K562 (cell line): ENCODE measurements at regions not wholly inside any gene's neighbourhood (a gene's known extent, or its start where the extent isn't known, plus 50 kb on each side); places are given as distances from the start of the nearest gene placed in this dataset.

Experiments
- ATAC-seq: fragments of 200-7000 bp; cut with Tn5 transposase; 3 replicates; pipeline ENCODE4 v1.9.1; 2020; ENCODE audit warnings: moderate library complexity
- BruUV-seq: library from RNA; stranded (reverse); fragments of 400-500 nt; replicated peaks from 2 replicates; lab custom pipeline; 2021; lab: Mats Ljungman, UMichigan
- CTCF ChIA-PET: fragments of 300-600 bp; formaldehyde crosslinking; extraction: SDS; loops from one replicate; lab custom pipeline; 2021; ENCODE audit warnings: low intra/inter-chr PET ratio; lab: Yijun Ruan, JAX
- POLR2A ChIA-PET: fragments of 300-600, 350-650 bp; sonication (Branson Sonifier 250); formaldehyde crosslinking; extraction: SDS; loops from one replicate; lab custom pipeline; 2021; ENCODE audit warnings: antibody characterized with exemption, inconsistent platforms; lab: Yijun Ruan, JAX
- DNase-seq, 4 experiments: peaks; one replicate each; pipeline versions ENCODE4 v3.0.0 to v3.0.0-alpha.2; 2011 to 2018; ENCODE audit warnings: low spot score in 3 of 4, mixed read lengths in 3 of 4; ENCODE audit errors: extremely low read depth in 1 of 4
- FAIRE-seq: peaks from 2 replicates; lab custom pipeline; 2011; peaks lifted over from hg19 to GRCh38; lab: Jason Lieb, UNC
- H2AFZ ChIP-seq: 2 replicates; pipeline ENCODE4 v1.6.0; 2011; ENCODE audit warnings: low read depth, low read length, control low read depth, inconsistent platforms
- H3K27ac ChIP-seq: fragments of 200-600 bp; 3 replicates; pipeline ENCODE4 v1.8.0; 2011; ENCODE audit warnings: low read depth, mild to moderate bottlenecking, control low read depth, inconsistent platforms, low read length, moderate library complexity, mixed read lengths; ENCODE audit errors: extremely low read depth
- H3K27me3 ChIP-seq, 2 experiments: fragments of 300-600 bp in 1 of 2; 2 replicates in 1 of 2; 3 replicates in 1 of 2; pipeline versions ENCODE4 v1.6.0 to v1.8.0; 2011; ENCODE audit warnings: inconsistent platforms in 2 of 2, low read length in 2 of 2, mild to moderate bottlenecking in 1 of 2, mixed read lengths in 1 of 2, moderate library complexity in 1 of 2; ENCODE audit not compliant: control insufficient read depth in 2 of 2, insufficient read depth in 2 of 2
- H3K36me3 ChIP-seq: fragments of 300-600 bp; 3 replicates; pipeline ENCODE4 v1.8.0; 2011; ENCODE audit warnings: mild to moderate bottlenecking, low read length, inconsistent platforms; ENCODE audit not compliant: control insufficient read depth, insufficient read depth
- H3K4me1 ChIP-seq, 2 experiments: fragments of 200-600 bp in 1 of 2; replicated peaks in 1 of 2; 2 replicates in 1 of 2; 3 replicates in 1 of 2; pipeline versions ENCODE4 v1.5.1 to v1.8.0; 2011; ENCODE audit warnings: inconsistent platforms in 2 of 2, low read length in 2 of 2, mild to moderate bottlenecking in 1 of 2, mixed read lengths in 1 of 2, moderate library complexity in 1 of 2; ENCODE audit not compliant: control insufficient read depth in 2 of 2, insufficient read depth in 2 of 2
- H3K4me2 ChIP-seq: 2 replicates; pipeline ENCODE4 v1.6.1; 2011; ENCODE audit warnings: low read length, control low read depth, inconsistent platforms, mixed read lengths; ENCODE audit not compliant: insufficient read depth
- H3K4me3 ChIP-seq: fragments of 200-600 bp; sonication (generic), shearing (Covaris generic); 2 replicates; pipeline ENCODE4 v1.5.1; 2016; ENCODE audit warnings: control low read depth, inconsistent platforms
- H3K79me2 ChIP-seq: fragments of 200-600 bp; 3 replicates; pipeline ENCODE4 v1.8.0; 2011; ENCODE audit warnings: low read length, inconsistent platforms; ENCODE audit not compliant: control insufficient read depth, insufficient read depth
- H3K9ac ChIP-seq, 2 experiments: 2 replicates each; pipeline versions ENCODE4 v1.6.0 to v1.6.1; 2011; ENCODE audit warnings: low read depth in 2 of 2, low read length in 2 of 2, control low read depth in 1 of 2, inconsistent platforms in 1 of 2, mild to moderate bottlenecking in 1 of 2, mixed read lengths in 1 of 2; ENCODE audit not compliant: insufficient read depth in 1 of 2
- H3K9me1 ChIP-seq: one replicate; pipeline ENCODE4 v1.6.0; 2011; ENCODE audit warnings: inconsistent platforms, mild to moderate bottlenecking, low read length, moderate library complexity; ENCODE audit not compliant: control insufficient read depth, insufficient read depth
- H3K9me3 ChIP-seq: replicated peaks from 2 replicates; pipeline ENCODE4 v1.5.1; 2011; ENCODE audit warnings: low read depth, low read length, inconsistent platforms; ENCODE audit not compliant: control insufficient read depth, insufficient read depth
- H4K20me1 ChIP-seq: replicated peaks from 2 replicates; pipeline ENCODE4 v1.6.1; 2011; ENCODE audit warnings: low read length, inconsistent platforms, mixed read lengths; ENCODE audit not compliant: control insufficient read depth, insufficient read depth
- CAMTA2 ChIP-seq: fragments of 250-450 bp; sonication (Bioruptor Pico); conservative IDR thresholded peaks from 2 replicates; pipeline ENCODE4 v1.5.1; 2022
- CBX2 ChIP-seq: fragments of 200-600 bp; sonication (generic); IDR thresholded peaks from one replicate; pipeline ENCODE4 v1.6.1; 2012; ENCODE audit warnings: mild to moderate bottlenecking, low read length, inconsistent platforms; ENCODE audit not compliant: insufficient read depth, poor library complexity, severe bottlenecking
- DNMT1 ChIP-seq: fragments of 450-650 bp; IDR thresholded peaks from 2 replicates; pipeline ENCODE4 v1.6.1; 2016; ENCODE audit warnings: antibody characterized with exemption, mild to moderate bottlenecking
- ESRRA ChIP-seq: fragments of 450-650 bp; IDR thresholded peaks from 2 replicates; pipeline ENCODE4 v1.6.1; 2014; ENCODE audit warnings: low read depth, mild to moderate bottlenecking, moderate library complexity, borderline replicate concordance
- IRF2 ChIP-seq: sonication (generic); formaldehyde crosslinking; IDR thresholded peaks from 2 replicates; pipeline ENCODE4 v1.8.1; 2022; ENCODE audit warnings: mild to moderate bottlenecking, missing genetic modification reagents
- KDM5B ChIP-seq: fragments of 200-600 bp; sonication (generic); IDR thresholded peaks from 2 replicates; pipeline ENCODE4 v1.6.1; 2012; ENCODE audit warnings: low read depth, mild to moderate bottlenecking, moderate library complexity, low read length, control low read depth, inconsistent platforms; ENCODE audit not compliant: insufficient replicate concordance
- NCOA6 ChIP-seq: fragments of 450-650 bp; IDR thresholded peaks from 2 replicates; pipeline ENCODE4 v1.6.1; 2017; ENCODE audit warnings: mild to moderate bottlenecking
- NRF1 ChIP-seq, 2 experiments: fragments of 450-650 bp; IDR thresholded peaks in 1 of 2; conservative IDR thresholded peaks in 1 of 2; 2 replicates each; pipeline ENCODE4 v1.6.1; 2014; ENCODE audit warnings: mild to moderate bottlenecking in 2 of 2
- PHF21A ChIP-seq: fragments of 450-650 bp; IDR thresholded peaks from 2 replicates; pipeline ENCODE4 v1.6.1; 2017; ENCODE audit warnings: low read depth, borderline replicate concordance
- POLR2B ChIP-seq: fragments of 450-650 bp; IDR thresholded peaks from 2 replicates; pipeline ENCODE4 v1.6.1; 2018; ENCODE audit warnings: low read depth; ENCODE audit not compliant: partially characterized antibody
- RFX1 ChIP-seq: fragments of 450-650 bp; IDR thresholded peaks from 2 replicates; pipeline ENCODE4 v1.6.1; 2016; ENCODE audit warnings: mild to moderate bottlenecking, moderate library complexity
- ZNF41 ChIP-seq: fragments of 250-450 bp; sonication (Bioruptor Pico); conservative IDR thresholded peaks from 2 replicates; pipeline ENCODE4 v1.4.0; 2020; ENCODE audit warnings: mild to moderate bottlenecking
- ZNF444 ChIP-seq: fragments of 250-450 bp; sonication (Bioruptor Pico); IDR thresholded peaks from 2 replicates; pipeline ENCODE4 v1.4.0; 2020; ENCODE audit warnings: mild to moderate bottlenecking, moderate library complexity
- ZNF583 ChIP-seq: fragments of 250-450 bp; sonication (Bioruptor Pico); IDR thresholded peaks from 2 replicates; pipeline ENCODE4 v1.4.0; 2020
- WGBS: fragments of 100-300 bp; shearing (Covaris generic); methylation state at CpG from one replicate; pipeline ENCODE4 v1.1.6; 2016; ENCODE audit warnings: low coverage, mixed read lengths; ENCODE audit not compliant: insufficient coverage; ENCODE audit errors: missing lambda C conversion rate; 5-methylcytosine and 5-hydroxymethylcytosine counted together
- in situ Hi-C: fragments of 300-500 bp; cut with MboI; formaldehyde crosslinking; loops from 4 replicates; pipeline ENCODE4 v1.15.0; 2018; ENCODE audit warnings: inconsistent platforms, mixed read lengths
- intact Hi-C: fragments of 100-400 bp; cut with micrococcal nuclease; formaldehyde crosslinking; loops from 2 replicates; pipeline ENCODE4 v1.14.2; 2022
- TF ChIP-seq, protein P1 (sequence below): fragments of 250-450 bp; sonication (Bioruptor Pico); IDR thresholded peaks from 2 replicates; pipeline ENCODE4 v1.6.1; 2021; ENCODE audit warnings: mild to moderate bottlenecking
- TF ChIP-seq, protein P2 (sequence below): fragments of 450-650 bp; IDR thresholded peaks from 2 replicates; pipeline ENCODE4 v1.6.1; 2017; ENCODE audit warnings: antibody characterized with exemption
- TF ChIP-seq, protein P3 (sequence below): fragments of 150-350 bp; IDR thresholded peaks from 2 replicates; pipeline ENCODE4 v1.6.1; 2014; ENCODE audit warnings: low read depth, mild to moderate bottlenecking, low read length, borderline replicate concordance

DNA sequence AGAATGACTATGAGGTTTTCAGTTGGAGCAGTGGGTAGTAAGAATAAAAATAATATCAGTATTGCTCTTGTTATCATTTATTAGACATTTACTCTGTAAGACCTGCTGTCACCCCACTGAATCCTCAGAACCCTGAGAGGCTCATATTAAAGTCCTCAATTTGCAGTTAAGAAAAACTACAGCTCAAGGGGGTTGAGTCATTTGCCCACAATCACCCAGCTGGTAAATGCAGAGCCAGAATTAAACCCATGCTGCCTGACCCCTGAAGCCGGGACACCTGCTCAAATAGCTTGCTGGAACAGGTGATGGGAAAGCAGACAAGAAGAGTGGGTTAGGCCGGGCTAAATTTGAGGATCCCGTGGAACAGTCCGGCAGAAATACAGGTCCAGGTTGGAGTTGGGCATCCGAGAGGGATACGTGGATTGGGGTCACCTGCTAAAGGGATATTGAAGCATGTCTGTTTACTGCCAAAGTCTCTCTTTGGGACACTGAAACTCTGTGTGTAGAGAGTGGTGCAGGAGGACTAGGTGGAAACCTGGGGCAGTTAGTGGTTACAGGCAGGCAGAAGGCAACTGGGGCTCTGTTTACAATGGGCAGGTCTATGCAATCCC, 344.1 kb downstream of the CDC5L start:
- no peak overlapping the region for H3K4me2 ChIP-seq
- in situ Hi-C loops (no loop called here), intact Hi-C loops (no loop called here)
- BruUV-seq, result no TSS peak
- DNase-seq, result no peak
- H3K4me1 ChIP-seq, result peaks cover 0 to 5% of the 10 kb centered on the region in 2 experiments; a peak in 2 of 5 replicates
- no peak for FAIRE-seq
- ATAC-seq, result no peak
- TF ChIP-seq ESRRA (no peak), PHF21A (no peak), KDM5B (no peak), CBX2 (no peak), POLR2B (no peak), ZNF41 (CRISPR knock-in tag) (no peak), RFX1 (no peak), CAMTA2 (CRISPR knock-in tag) (no peak), NRF1 (conservative IDR thresholded peaks at IDR 0.05 in 1 of 2, IDR thresholded peaks at IDR 0.05 in 1 of 2) (no peak), IRF2 (CRISPR knock-in tag) (no peak), NCOA6 (no peak), DNMT1 (no peak), ZNF583 (CRISPR knock-in tag) (no peak), ZNF444 (no peak)
- TF ChIP-seq, protein P1, sequence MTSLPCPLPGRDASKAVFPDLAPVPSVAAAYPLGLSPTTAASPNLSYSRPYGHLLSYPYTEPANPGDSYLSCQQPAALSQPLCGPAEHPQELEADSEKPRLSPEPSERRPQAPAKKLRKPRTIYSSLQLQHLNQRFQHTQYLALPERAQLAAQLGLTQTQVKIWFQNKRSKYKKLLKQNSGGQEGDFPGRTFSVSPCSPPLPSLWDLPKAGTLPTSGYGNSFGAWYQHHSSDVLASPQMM, result no peak
- TF ChIP-seq, protein P2, sequence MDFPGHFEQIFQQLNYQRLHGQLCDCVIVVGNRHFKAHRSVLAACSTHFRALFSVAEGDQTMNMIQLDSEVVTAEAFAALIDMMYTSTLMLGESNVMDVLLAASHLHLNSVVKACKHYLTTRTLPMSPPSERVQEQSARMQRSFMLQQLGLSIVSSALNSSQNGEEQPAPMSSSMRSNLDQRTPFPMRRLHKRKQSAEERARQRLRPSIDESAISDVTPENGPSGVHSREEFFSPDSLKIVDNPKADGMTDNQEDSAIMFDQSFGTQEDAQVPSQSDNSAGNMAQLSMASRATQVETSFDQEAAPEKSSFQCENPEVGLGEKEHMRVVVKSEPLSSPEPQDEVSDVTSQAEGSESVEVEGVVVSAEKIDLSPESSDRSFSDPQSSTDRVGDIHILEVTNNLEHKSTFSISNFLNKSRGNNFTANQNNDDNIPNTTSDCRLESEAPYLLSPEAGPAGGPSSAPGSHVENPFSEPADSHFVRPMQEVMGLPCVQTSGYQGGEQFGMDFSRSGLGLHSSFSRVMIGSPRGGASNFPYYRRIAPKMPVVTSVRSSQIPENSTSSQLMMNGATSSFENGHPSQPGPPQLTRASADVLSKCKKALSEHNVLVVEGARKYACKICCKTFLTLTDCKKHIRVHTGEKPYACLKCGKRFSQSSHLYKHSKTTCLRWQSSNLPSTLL, result no peak
- TF ChIP-seq, protein P3, sequence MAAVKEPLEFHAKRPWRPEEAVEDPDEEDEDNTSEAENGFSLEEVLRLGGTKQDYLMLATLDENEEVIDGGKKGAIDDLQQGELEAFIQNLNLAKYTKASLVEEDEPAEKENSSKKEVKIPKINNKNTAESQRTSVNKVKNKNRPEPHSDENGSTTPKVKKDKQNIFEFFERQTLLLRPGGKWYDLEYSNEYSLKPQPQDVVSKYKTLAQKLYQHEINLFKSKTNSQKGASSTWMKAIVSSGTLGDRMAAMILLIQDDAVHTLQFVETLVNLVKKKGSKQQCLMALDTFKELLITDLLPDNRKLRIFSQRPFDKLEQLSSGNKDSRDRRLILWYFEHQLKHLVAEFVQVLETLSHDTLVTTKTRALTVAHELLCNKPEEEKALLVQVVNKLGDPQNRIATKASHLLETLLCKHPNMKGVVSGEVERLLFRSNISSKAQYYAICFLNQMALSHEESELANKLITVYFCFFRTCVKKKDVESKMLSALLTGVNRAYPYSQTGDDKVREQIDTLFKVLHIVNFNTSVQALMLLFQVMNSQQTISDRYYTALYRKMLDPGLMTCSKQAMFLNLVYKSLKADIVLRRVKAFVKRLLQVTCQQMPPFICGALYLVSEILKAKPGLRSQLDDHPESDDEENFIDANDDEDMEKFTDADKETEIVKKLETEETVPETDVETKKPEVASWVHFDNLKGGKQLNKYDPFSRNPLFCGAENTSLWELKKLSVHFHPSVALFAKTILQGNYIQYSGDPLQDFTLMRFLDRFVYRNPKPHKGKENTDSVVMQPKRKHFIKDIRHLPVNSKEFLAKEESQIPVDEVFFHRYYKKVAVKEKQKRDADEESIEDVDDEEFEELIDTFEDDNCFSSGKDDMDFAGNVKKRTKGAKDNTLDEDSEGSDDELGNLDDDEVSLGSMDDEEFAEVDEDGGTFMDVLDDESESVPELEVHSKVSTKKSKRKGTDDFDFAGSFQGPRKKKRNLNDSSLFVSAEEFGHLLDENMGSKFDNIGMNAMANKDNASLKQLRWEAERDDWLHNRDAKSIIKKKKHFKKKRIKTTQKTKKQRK, result no peak
- CTCF ChIA-PET, result no interaction called here
- H3K27ac ChIP-seq, result no peak overlapping the region
- no peaks in the 10 kb centered on the region for H3K9me1 ChIP-seq
- H3K4me3 ChIP-seq, result no peak overlapping the region
- H3K79me2 ChIP-seq, result no peaks in the 10 kb centered on the region
- no peak overlapping the region for H2AFZ ChIP-seq
- peaks cover 19 to 59% of the 10 kb centered on the region in 2 experiments for H3K27me3 ChIP-seq
- WGBS, result 0% methylated on average over 6 of the region's 6 CpGs
- H4K20me1 ChIP-seq, result peaks cover 7% of the 10 kb centered on the region; the same call in 1 of the 2 replicates
- no peaks in the 10 kb centered on the region for H3K9me3 ChIP-seq
- H3K36me3 ChIP-seq, result no peaks in the 10 kb centered on the region
- POLR2A ChIA-PET, result interaction anchor here (1.4 kb wide), 1 partner anchor 13 kb away, joined by 3 read pairs; no protein-coding TSS in a partner anchor
- no peak overlapping the region for H3K9ac ChIP-seq
